ENCODE measurements at regions not wholly inside any gene's neighbourhood (a gene's known extent, or its start where the extent isn't known, plus 50 kb on each side); places are given as distances from the start of the nearest gene placed in this dataset.

DNA sequence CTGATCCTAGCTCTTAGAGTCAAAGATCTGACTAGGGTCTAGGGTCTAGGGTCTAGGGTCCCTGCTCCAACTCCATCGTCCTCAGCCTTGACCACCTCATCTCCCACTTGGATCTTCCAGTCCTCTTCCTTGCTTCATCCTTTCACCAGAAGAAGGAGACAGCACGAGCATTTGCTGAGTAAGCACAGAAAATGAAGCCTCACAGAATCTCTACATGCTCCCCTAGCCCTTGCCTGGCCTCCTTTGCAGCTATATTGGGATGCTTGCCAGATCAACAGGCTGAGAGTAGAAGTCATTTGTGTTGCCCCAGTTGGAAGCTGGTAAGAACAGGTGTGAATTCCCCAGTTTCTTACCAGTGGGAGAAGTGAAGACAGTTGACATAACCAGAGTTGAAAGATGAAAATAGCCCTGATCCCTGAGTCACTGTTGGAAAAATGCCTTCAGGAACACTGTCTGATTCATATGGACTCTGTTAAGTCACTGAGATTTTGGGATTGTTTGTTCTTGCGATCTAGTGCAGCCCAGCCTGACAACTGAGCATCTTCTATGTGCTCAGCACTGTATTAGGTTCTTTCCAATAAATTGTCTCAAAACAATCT lies 552.5 kb downstream of the INSC start:
- TF ChIP-seq, protein P1, sequence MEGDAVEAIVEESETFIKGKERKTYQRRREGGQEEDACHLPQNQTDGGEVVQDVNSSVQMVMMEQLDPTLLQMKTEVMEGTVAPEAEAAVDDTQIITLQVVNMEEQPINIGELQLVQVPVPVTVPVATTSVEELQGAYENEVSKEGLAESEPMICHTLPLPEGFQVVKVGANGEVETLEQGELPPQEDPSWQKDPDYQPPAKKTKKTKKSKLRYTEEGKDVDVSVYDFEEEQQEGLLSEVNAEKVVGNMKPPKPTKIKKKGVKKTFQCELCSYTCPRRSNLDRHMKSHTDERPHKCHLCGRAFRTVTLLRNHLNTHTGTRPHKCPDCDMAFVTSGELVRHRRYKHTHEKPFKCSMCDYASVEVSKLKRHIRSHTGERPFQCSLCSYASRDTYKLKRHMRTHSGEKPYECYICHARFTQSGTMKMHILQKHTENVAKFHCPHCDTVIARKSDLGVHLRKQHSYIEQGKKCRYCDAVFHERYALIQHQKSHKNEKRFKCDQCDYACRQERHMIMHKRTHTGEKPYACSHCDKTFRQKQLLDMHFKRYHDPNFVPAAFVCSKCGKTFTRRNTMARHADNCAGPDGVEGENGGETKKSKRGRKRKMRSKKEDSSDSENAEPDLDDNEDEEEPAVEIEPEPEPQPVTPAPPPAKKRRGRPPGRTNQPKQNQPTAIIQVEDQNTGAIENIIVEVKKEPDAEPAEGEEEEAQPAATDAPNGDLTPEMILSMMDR (IDR thresholded peaks at IDR 0.05) = no peak
- no peak for TF ChIP-seq POLR2A (IDR thresholded peaks at IDR 0.05)
